Stimulated activated CD4-positive, alpha-beta T cell treated with anti-CD3 and anti-CD28 coated beads, Interleukin-12 subunit alpha, Interleukin-12 subunit beta, amount 100 ng/mL, for 24 hours (primary cell): ENCODE measurements at regions not wholly inside any gene's neighbourhood (a gene's known extent, or its start where the extent isn't known, plus 50 kb on each side); places are given as distances from the start of the nearest gene placed in this dataset.
A peak's percentile ranks its signal among the peaks of the same experiment; 100 is the strongest.

Experiments
- DNase-seq, 2 experiments: peaks; one replicate each; pipeline ENCODE4 v3.0.0-alpha.2; 2020; ENCODE audit warnings: low read depth in 2 of 2

DNA sequence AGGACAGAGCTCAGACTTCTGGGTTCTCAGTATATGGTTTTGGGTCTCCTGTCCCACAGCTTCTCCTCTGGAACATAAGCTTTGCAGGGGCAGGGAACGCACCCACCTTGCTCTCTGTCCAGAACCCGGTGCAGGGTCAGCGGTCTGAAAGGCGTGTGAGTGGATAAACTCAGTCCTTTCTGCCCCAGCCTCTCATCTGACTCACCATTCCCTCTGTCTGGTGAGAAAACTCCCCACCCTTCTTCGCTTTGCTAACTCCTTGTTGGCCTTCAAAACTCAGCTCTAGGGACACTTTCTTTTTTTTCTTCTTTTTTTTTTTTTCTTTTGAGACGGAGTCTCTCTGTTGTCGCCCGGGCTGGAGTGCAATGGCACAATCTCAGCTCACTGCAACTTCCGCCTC is 68.9 kb upstream of the NUP50 start:
- no peak for DNase-seq

- DNase-seq: peak; percentile 5 to 57
Measured at GRCh38 chr22:45096256-45096907, 67.3 kb upstream of the NUP50 start.

DNA sequence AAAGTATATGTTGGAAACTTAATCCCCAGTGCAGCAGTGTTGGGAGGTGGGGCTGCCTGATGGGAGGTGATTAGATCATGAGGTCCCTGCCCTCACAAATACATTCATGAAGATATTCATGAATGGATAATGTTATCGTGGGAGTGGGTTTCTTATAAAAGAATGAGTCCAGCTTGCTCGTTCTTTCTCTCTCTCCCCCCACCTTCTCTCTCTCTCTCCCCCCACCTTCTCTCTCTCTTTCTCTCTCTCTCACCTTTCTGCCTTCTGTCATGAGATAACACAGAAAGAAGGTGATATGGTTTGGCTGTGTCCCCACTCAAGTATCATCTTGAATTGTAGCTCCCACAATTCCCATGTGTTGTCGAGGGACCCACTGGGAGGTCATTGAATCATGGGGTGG is 66.7 kb upstream of the NUP50 start:
- no peak for DNase-seq

DNA sequence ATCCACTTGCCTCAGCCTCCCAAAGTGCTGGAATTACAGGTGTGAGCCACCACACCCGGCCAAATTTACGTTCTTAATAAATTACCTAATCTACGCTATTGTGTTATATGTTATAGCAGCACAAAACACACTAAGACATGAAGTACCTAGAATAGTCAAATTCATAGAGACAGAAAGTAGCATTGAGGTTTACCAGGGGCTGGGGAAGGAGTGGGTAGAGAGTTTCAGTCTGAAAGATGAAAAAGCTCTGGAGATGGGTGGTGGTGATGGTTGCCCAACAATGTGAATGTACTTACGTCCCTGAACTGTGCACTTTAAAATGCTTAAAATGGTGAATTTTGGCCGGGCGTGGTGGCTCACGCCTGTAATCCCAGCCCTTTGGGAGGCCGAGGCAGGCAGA is 65.7 kb upstream of the NUP50 start:
- no peak for DNase-seq

DNA sequence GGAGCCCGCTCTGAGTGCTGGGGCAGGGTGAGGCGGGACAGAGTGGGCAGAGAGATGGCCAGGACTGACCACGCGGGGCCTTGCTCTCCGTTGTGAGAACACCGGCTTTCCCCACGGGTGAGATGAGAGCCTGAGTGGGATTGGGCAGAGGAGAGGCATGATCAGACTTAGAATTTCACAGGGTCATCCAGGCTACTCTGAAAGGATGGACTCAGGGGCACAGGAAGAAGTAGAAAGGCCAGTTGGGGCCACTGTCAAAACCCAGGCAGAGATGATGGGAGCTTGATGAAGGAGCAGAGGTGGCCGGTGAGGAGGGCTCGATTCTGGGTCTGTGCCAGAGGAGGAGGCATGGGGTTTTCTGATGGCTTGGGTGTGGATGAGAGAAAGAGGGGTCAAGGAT is 63.8 kb upstream of the NUP50 start:
- DNase-seq: no peak

DNA sequence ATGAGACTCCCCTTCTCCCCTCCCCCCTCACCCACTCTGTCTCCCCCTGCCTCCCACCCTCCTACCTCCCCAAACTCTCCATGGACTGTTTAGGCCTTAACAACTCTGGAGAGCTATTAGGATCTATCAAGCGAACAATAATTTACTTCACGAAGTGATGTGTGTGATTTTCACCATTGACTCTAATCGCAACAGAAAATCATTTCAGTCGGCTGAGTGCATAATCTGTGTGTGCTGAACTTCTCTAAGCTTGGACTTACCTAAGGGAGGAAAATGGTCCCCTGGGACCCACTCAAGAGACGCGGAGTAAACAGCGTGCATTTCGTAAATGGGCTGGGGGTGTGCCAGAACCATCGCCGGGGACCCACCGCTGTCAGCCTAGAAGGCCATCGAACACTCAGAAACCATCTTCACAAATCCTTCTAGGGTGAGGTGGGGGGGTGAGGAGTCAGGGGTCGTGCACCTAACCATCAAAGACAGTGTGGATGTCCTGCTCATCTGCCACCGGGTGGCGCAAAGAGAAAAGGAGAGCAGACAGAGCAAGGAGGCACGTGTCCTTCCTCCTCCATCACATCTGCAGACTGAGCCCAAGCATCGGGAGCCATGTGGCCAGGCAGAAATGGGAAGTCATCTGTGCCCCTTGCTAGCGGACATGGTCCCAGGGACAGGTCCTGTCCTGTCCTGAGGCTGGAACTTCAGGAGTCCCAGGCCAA is 62.1 kb upstream of the NUP50 start:
- peak in 1 of 2 experiments; percentile 7 for DNase-seq

DNA sequence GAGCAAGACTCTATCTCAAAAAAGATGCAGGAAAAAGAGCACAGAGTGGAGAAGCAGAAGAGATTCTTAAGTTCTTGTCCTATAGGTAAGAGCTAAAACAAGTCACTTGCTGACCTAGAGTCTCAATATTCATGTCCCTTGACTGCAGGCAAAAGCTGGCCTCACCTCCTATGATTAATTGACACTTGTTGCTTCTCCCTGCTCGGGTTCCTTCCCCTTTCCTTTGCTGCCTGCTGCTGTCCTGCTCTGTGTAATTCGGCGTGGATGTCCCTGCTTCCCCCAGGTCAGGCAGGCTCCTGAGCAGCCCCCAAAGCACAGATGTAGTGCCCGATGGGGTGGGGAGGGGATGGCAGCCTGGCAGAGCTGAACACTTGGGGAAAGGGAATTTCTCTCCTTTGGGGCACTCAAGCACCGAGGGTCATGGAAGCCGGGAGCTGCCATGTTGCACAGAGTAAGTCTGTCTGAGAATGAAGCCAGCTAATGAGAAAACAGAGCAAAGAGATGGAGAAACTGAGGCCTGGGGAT is 60.8 kb upstream of the NUP50 start:
- no peak for DNase-seq

DNA sequence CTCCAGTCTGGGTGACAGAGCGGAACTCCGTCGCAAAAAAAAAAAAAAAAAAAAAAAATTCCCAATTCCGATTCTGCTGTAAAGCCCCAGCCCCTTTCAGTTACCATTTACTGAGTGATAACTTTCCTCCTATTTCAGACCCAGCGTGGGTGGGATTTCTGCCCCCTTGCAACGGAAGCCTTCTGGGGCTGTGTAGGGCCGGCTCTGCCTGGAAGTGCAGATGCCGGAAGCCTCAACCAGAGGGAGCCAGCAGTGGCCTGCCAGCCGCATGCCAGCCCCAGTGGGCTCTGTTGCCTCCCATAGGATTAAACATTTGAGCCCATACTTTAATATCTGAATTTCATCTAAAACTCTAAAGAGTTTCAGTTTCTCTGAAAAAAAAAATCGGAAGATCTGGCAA is 60.0 kb upstream of the NUP50 start:
- no peak for DNase-seq

DNA sequence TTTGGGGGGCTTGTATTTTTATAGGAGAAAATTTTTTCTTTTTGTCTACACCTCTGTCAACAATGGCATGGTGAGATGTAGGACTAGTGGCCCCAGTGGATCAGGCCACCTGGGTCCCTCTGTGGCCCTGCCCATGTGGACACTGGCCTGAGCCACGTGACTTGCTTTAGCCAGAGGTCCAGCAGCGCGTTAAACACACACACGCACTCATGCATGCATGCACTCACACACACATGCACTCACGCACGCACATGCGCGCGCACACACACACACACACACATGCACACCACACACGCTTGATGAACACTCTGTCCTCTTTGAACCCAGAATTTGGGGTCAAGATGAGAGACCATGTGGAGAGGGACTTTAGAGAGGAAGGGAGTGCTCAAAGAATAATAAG is 59.4 kb upstream of the NUP50 start:
- no peak for DNase-seq

GRCh38 chr22:45105281-45105702 is 58.4 kb upstream of the NUP50 start:
- DNase-seq: no peak

- no peak for DNase-seq
Measured at GRCh38 chr22:45107671-45108070, 56.1 kb upstream of the NUP50 start.

- DNase-seq: no peak
Measured at GRCh38 chr22:45112136-45112879, 51.4 kb upstream of the NUP50 start.
